ENCODE measurements at regions not wholly inside any gene's neighbourhood (a gene's known extent, or its start where the extent isn't known, plus 50 kb on each side); places are given as distances from the start of the nearest gene placed in this dataset.

DNA sequence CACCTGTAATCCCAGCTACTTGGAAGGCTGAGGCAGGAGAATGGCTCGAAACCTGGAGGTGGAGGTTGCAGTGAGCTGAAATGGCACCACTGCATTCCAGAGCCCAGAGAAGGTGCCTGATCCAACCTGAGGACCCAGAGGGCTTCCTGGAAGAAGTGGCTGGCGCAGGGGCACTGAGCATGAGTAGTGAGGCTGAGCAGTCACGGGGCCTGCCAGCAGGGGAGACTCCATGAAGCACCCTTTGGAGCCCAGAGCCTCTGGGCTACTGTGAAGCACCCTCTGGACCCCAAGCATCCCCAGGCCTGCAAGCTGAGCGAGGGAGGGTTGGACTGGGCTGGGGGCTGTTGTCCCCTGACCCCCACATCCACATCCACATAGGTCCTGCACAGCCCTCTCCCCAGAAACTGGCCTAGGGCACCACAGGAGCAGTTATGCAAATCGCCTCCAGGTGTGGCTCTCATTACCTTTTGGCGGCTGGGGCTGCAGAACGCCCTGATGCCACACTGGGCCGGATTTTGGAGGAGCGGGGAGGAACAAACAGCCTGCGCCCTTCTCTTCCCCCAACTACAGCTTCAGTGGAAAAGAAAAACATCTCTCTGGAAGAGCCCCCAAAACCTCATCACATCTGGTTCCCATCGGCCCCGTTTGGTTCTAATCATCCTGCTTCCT lies 78.2 kb upstream of the TARDBP start:
- TF ChIP-seq, protein P1, sequence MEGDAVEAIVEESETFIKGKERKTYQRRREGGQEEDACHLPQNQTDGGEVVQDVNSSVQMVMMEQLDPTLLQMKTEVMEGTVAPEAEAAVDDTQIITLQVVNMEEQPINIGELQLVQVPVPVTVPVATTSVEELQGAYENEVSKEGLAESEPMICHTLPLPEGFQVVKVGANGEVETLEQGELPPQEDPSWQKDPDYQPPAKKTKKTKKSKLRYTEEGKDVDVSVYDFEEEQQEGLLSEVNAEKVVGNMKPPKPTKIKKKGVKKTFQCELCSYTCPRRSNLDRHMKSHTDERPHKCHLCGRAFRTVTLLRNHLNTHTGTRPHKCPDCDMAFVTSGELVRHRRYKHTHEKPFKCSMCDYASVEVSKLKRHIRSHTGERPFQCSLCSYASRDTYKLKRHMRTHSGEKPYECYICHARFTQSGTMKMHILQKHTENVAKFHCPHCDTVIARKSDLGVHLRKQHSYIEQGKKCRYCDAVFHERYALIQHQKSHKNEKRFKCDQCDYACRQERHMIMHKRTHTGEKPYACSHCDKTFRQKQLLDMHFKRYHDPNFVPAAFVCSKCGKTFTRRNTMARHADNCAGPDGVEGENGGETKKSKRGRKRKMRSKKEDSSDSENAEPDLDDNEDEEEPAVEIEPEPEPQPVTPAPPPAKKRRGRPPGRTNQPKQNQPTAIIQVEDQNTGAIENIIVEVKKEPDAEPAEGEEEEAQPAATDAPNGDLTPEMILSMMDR (IDR thresholded peaks at IDR 0.05), result no peak
- TF ChIP-seq POLR2A (IDR thresholded peaks at IDR 0.05), result no peak

Measured in prostate gland (tissue), 2 donors.